Esophagus squamous epithelium (tissue), 4 donors: ENCODE measurements at regions not wholly inside any gene's neighbourhood (a gene's known extent, or its start where the extent isn't known, plus 50 kb on each side); places are given as distances from the start of the nearest gene placed in this dataset.

ENCODE experiments used
- POLR2A ChIP-seq, 4 donors: fragments of 450-650 bp; IDR thresholded peaks; one replicate each; pipeline ENCODE4 v1.6.1; 2017; ENCODE audit warnings: antibody characterized with exemption in 4 of 4, mild to moderate bottlenecking in 4 of 4, moderate library complexity in 3 of 4
- TF ChIP-seq, protein P1 (sequence below), 6 experiments: fragments of 450-650 bp in 4 of 6; fragments of 200-600 bp in 2 of 6; sonication (generic) in 2 of 6; IDR thresholded peaks; one replicate each; pipeline ENCODE4 v1.5.1; 2016 to 2019; ENCODE audit warnings: antibody characterized with exemption in 6 of 6, mild to moderate bottlenecking in 4 of 6, moderate library complexity in 4 of 6

DNA sequence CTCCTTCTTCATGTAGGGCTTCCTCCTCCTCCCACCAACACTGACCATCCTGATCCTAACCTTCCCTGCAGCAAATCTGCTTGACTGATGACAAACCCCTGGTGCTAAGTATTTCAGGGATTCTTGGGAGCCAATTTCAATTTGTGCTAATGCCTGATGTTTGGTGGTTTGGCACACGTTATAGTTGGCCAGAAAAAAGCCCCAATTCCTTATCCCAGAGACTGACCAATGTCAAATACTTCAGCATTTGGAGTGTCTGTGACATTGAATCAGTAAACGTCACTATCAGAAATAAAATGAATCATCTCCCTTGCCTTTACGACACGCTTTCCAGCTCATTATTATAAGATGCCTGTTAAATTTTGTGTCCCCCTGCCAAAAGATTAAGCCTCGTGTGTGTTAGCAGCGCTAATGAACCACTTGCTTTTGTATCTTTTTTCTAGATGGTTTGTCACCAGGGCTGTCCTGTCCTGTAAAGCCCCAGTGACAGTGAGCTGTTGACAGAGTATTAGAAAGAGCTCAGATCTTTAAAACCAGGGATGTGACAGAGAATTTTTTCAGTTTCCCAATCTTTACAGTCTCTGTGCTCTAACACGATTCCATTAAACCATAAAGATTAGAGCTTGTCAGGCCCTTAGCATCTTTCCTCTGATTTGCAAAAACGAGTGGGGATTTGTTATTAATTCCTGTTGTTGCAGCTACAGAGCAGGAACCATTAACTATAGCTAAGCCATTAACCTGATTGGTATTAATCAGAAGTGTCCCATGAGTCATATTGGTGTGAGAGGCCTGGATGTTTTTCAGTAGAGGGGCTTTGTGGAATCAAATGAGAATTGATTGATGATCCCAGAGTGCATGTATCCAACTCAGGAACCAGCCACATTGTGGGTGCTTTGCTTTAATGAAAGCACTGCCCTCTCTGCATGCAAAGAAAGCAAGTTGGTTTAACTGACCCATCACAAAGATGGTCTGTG is 665.1 kb upstream of the PLXNA2 start:
- TF ChIP-seq, protein P1, sequence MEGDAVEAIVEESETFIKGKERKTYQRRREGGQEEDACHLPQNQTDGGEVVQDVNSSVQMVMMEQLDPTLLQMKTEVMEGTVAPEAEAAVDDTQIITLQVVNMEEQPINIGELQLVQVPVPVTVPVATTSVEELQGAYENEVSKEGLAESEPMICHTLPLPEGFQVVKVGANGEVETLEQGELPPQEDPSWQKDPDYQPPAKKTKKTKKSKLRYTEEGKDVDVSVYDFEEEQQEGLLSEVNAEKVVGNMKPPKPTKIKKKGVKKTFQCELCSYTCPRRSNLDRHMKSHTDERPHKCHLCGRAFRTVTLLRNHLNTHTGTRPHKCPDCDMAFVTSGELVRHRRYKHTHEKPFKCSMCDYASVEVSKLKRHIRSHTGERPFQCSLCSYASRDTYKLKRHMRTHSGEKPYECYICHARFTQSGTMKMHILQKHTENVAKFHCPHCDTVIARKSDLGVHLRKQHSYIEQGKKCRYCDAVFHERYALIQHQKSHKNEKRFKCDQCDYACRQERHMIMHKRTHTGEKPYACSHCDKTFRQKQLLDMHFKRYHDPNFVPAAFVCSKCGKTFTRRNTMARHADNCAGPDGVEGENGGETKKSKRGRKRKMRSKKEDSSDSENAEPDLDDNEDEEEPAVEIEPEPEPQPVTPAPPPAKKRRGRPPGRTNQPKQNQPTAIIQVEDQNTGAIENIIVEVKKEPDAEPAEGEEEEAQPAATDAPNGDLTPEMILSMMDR (IDR thresholded peaks at IDR 0.05) = no peak
- no peak for TF ChIP-seq POLR2A (IDR thresholded peaks at IDR 0.05)
